Natural killer cell treated with Interleukin-12 subunit alpha and Interleukin-12 subunit beta and Interleukin-15 and Interleukin-18, amount 100 ng/mL, for 72 hours (primary cell): ENCODE measurements at regions not wholly inside any gene's neighbourhood (a gene's known extent, or its start where the extent isn't known, plus 50 kb on each side); places are given as distances from the start of the nearest gene placed in this dataset.
"Not testable (repeated sequence)": the region's sequence is repeated elsewhere in the genome, so short reads cannot be mapped to it uniquely, and the experiment has no call there.

ENCODE experiments used
- ATAC-seq, 2 donors: fragments of 150-1000 bp; cut with Tn5 transposase in 1 of 2; sonication (Bioruptor Pico), chemical (Tn5 transposase) in 1 of 2; 2 replicates each; pipeline ENCODE4 v1.10.0; 2021
- DNase-seq: peaks from one replicate; pipeline ENCODE4 v3.0.0; 2022; ENCODE audit warnings: low spot score
- H3K27ac Mint-ChIP-seq, 2 donors: 1 replicate in 1 of 2; 2 replicates in 1 of 2; pipeline ENCODE4 v1.8.0; 2022; ENCODE audit warnings: mixed read lengths in 2 of 2, mild to moderate bottlenecking in 1 of 2, moderate library complexity in 1 of 2
- H3K27me3 Mint-ChIP-seq, 2 donors: 1 replicate in 1 of 2; 2 replicates in 1 of 2; pipeline ENCODE4 v1.8.0; 2022; ENCODE audit warnings: mixed read lengths in 2 of 2
- H3K36me3 Mint-ChIP-seq: one replicate; pipeline ENCODE4 v1.8.0; 2022; ENCODE audit warnings: mixed read lengths
- H3K4me1 Mint-ChIP-seq, 2 donors: 1 replicate in 1 of 2; 2 replicates in 1 of 2; pipeline ENCODE4 v1.8.0; 2022; ENCODE audit warnings: low read depth in 2 of 2, mixed read lengths in 2 of 2, mild to moderate bottlenecking in 1 of 2
- H3K4me3 Mint-ChIP-seq: one replicate; pipeline ENCODE4 v1.8.0; 2022; ENCODE audit warnings: mixed read lengths
- H3K9me3 Mint-ChIP-seq: 2 replicates; pipeline ENCODE4 v1.8.0; 2022; ENCODE audit warnings: mixed read lengths

DNA sequence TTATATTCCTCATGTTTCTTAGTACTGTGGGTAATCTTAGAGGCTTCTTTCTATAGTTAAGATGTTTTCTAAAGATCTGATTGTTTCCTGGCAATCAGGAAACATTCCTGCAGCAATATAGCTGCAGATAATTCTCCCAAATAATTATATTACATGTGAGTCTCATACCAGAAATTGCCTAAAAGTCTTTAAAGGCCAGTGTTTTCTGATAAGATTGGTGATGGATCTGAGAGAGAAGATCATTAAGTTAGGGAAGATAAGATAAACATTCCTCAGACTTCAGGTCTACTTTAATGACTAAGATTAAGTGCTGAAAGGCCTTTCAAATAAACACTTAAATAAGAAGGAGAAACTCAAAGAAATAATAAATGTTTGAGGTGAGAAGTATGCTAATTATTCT lies 107.7 kb upstream of the DAB2 start:
- no peaks in the 10 kb centered on the region for H3K9me3 Mint-ChIP-seq
- ATAC-seq = no peak
- no peak for DNase-seq
- no peaks in the 10 kb centered on the region for H3K36me3 Mint-ChIP-seq
- peaks cover 5 to 12% of the 10 kb centered on the region in 2 donors for H3K27me3 Mint-ChIP-seq
- H3K27ac Mint-ChIP-seq = no peak overlapping the region
- no peaks in the 10 kb centered on the region for H3K4me1 Mint-ChIP-seq
- no peak overlapping the region for H3K4me3 Mint-ChIP-seq

DNA sequence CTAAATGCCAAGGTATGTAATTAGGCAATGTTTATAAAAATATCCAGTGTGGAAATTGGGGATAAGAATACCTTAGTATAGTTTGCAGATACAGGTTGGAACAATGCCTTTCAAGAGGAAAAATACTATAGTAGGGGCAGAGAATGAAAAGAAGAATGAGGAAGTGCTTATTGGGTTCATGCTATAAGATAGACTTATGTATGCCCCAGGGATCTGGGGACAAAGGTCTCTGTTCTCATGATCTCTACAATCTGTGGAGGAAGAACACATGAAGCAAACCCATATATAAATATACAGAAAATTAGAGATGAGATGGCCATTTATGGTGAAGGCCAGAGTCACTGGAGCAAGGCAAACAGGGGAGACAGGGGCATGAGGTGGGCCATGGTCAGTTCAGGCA lies 106.5 kb upstream of the DAB2 start:
- no peaks in the 10 kb centered on the region for H3K9me3 Mint-ChIP-seq
- no peak overlapping the region for H3K27ac Mint-ChIP-seq
- ATAC-seq = no peak
- H3K4me3 Mint-ChIP-seq = no peak overlapping the region
- peaks cover 0 to 3% of the 10 kb centered on the region in 2 donors for H3K4me1 Mint-ChIP-seq
- H3K27me3 Mint-ChIP-seq = peaks cover 0 to 12% of the 10 kb centered on the region in 2 donors
- H3K36me3 Mint-ChIP-seq = no peaks in the 10 kb centered on the region
- DNase-seq = no peak

DNA sequence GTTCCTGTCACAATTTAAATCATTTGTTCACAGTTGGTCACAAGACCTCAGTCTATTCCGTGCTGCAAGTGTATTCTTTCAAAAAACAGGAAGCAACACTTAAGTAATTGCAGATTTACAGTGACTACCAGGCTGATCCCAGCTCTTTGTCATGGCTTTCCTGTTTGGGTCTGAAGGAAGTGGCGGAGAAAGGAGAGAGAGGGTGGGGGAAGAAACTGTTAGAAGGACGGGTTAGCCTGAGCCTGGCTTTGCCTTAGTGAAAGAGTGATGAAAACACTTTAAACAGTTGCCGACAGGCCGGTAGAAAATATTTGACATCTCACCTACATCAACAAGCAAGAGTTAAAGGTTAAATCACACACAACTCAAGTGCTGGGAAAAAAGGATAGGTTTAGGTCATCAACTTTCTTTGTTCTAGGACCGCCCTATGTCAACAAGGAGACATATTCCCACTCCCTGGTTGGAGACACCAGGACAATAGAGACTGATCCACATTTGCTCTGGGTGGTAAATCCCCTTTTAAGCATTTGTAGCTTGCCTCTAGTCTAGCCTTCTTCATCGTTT lies 102.2 kb upstream of the DAB2 start:
- Mint-ChIP-seq H3K4me3 (no peak overlapping the region), H3K27me3 (peaks cover 0 to 19% of the 10 kb centered on the region in 2 donors), H3K36me3 (no peaks in the 10 kb centered on the region), H3K9me3 (no peaks in the 10 kb centered on the region), H3K27ac (no peak overlapping the region), H3K4me1 (peaks cover 0 to 3% of the 10 kb centered on the region in 2 donors)
- DNase-seq (no peak), ATAC-seq (no peak)

DNA sequence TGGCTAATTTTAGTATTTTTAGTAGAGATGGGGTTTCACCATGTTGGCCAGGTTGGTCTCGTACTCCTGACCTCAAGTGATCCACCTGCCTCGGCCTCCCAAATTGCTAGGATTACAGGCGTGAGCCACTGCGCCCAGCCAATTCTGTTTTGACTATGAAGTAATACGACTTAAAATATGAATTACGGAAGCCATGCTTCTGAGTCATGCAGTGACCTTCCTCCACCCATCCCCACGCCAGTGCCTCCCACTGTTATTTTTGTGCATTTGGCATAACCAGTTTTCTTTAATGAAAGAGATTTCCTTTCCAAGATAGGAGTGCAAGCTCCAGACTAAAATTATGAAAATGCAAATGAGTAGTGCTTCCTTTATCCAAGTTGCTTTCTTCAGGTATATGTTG lies 101.0 kb upstream of the DAB2 start:
- H3K4me3 Mint-ChIP-seq, H3K9me3 Mint-ChIP-seq, DNase-seq, H3K27ac Mint-ChIP-seq, ATAC-seq, H3K36me3 Mint-ChIP-seq, H3K4me1 Mint-ChIP-seq: not testable (repeated sequence)
- peaks cover 0 to 12% of the 10 kb centered on the region in 2 donors for H3K27me3 Mint-ChIP-seq

DNA sequence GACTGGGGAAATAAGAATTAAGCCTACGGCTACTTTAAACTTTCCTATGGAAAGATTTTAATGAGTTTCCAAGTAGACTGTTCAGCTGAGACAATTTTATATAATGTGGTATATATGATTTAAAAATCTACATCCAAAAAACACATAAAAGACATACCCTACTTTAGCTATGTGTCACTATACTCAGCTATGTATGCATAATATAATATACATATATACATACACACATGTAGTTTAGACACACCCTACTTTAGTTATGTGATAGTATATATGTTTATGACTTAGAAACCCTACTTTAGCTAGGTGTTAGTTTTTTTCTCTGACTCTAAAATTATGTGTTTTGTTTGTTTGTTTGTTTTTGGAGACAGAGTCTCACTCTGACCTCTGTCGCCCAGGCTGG lies 100.5 kb upstream of the DAB2 start:
- ATAC-seq (no peak), DNase-seq (no peak)
- H3K36me3 Mint-ChIP-seq = no peaks in the 10 kb centered on the region
- peaks cover 0 to 7% of the 10 kb centered on the region in 2 donors for H3K27me3 Mint-ChIP-seq
- no peaks in the 10 kb centered on the region for H3K9me3 Mint-ChIP-seq
- H3K4me1 Mint-ChIP-seq = peaks cover 0 to 3% of the 10 kb centered on the region in 2 donors
- no peak overlapping the region for H3K27ac Mint-ChIP-seq
- H3K4me3 Mint-ChIP-seq = no peak overlapping the region

DNA sequence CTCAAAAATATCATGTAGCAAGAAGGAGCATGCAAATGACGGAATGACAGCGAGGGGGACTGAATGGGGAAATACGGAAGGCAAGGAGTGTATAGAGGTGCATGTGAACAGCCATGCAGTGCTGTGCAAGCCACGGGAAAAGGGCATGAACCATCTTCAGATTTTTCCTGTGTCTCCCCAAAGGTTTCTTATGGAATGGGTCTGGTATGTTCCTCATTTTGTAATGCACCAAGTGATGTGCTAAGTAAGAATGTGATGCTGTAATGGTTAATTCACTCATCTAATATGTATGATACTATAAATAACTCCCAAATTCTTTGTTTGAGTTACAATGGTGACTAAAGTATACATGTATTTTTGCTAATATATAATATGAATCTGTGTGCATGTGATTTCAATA lies 99.0 kb upstream of the DAB2 start:
- no peak overlapping the region for H3K4me3 Mint-ChIP-seq
- peaks cover 0 to 3% of the 10 kb centered on the region in 2 donors for H3K4me1 Mint-ChIP-seq
- no peak for ATAC-seq
- no peak overlapping the region for H3K27ac Mint-ChIP-seq
- no peaks in the 10 kb centered on the region for H3K9me3 Mint-ChIP-seq
- no peak for DNase-seq
- no peaks in the 10 kb centered on the region for H3K36me3 Mint-ChIP-seq
- H3K27me3 Mint-ChIP-seq = peaks cover 0 to 7% of the 10 kb centered on the region in 2 donors

DNA sequence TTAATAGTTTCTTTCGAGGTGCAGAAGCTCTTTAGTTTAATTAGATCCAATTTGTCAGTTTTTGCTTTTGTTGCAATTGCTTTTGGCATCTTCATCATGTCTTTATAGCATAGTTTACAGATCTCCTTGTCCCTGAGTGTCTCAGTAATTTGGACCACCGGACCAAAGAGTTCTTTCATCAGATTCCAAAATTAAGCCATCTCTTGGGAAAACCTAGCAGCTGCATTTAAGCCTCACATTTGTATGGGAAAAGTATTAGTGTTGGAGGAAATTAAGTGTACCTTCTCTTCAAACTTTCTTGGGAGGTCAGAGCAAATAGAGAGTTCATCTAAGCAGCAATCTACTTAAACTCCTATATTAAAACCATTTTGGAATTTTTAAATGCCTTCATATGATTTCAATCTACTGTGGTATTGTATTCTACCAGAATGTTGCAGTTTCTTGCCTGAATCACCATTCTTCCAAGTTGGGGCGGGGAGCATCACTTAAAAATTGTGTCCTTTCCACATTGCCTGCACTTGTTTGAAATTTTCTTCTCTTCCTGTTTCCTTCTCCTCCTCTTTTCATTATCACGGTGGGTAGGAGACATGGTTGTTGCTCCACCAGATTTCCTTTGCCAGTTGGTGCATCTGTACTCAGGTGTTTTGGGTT lies 97.3 kb upstream of the DAB2 start:
- Mint-ChIP-seq H3K9me3 (no peaks in the 10 kb centered on the region), H3K4me3 (no peak overlapping the region), H3K27ac (no peak overlapping the region), H3K36me3 (no peaks in the 10 kb centered on the region), H3K27me3 (peaks cover 0 to 7% of the 10 kb centered on the region in 2 donors), H3K4me1 (peaks cover 0 to 3% of the 10 kb centered on the region in 2 donors)
- no peak for DNase-seq
- ATAC-seq = no peak

DNA sequence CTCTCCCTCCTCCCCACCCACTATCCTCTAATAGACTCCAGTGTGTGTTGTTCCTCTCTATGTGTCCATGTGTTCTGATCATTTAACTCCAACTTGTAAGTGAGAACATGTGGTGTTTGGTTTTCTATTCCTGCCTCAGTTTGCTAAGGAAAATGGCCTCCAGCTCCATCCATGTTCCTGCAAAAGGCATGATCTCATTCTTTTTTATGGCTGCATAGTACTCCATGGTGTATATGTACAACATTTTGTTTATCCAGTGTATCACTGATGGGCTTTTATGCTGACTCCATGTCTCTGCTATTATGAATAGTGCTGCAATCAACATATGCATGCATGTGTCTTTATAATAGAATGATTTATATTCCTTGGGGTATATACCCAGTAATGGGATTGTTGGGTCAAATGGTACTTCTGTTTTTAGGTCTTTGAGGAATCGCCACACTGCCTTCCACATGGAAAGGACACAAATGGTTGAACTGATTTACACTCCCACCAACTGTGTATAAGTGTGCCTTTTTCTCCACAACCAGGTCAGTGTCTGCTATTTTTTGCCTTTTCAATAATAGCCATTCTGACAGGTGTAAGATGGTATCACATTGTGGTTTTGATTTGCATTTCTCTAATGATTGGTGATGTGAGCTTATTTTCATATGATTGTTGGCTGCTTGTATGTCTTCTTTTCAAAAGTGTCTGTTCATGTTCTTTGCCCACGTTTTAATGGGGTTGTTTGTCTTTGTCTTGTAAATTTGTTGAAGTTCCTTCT lies 96.5 kb upstream of the DAB2 start:
- ATAC-seq (no peak), DNase-seq (no peak)
- H3K27ac Mint-ChIP-seq = no peak overlapping the region
- H3K27me3 Mint-ChIP-seq = peaks cover 0 to 7% of the 10 kb centered on the region in 2 donors
- no peaks in the 10 kb centered on the region for H3K4me1 Mint-ChIP-seq
- H3K9me3 Mint-ChIP-seq = no peaks in the 10 kb centered on the region
- H3K36me3 Mint-ChIP-seq = no peaks in the 10 kb centered on the region
- no peak overlapping the region for H3K4me3 Mint-ChIP-seq

DNA sequence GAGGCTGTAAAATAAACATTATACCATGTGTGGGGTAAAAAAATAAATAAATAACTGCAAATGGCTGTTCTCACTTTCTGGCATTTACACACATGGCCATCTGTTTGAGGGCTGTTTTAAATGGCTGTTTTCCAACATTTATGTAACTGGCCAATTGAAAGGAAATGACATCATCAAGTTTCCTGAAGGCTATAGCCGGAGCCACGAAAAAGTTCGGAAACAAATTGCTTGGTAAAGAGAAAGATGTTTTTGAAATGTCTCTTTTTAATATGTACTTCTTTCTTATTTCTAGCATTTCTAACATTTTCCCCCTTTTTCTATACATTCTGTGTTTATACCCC lies 95.4 kb upstream of the DAB2 start:
- Mint-ChIP-seq H3K36me3 (no peaks in the 10 kb centered on the region), H3K9me3 (no peaks in the 10 kb centered on the region), H3K4me3 (no peak overlapping the region), H3K4me1 (no peaks in the 10 kb centered on the region), H3K27ac (no peak overlapping the region), H3K27me3 (peaks cover 0 to 7% of the 10 kb centered on the region in 2 donors)
- ATAC-seq = no peak
- no peak for DNase-seq

DNA sequence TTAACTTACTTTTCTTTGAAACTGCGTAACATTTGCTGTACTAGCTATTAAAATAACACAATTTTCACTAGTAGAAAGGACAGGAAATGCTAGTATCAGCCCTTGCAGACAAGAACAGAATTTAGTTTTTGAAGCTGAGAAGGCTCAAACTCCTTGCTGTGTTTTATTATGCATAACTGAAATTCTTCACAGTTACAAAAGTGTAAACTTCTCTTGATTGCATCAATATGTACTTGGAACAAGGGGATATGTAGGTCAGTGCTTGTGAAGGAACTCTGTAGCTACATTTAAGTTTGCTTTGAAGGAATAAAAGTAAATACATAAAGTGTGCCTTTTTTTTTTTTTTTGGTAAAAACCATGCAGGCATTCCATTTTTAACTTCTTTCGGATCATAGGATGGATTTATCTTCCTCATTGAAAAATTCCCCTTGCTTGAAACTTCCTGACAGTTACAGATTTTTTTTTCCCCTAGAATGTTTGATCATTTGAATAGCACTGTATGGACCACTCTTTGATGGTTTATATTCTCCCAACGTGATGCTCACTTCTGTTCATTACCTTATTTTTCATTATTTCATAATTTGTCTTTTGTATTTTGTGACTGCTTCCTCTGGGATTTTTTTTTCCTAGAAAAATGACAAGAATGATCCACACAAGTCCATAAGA lies 94.9 kb upstream of the DAB2 start:
- DNase-seq (no peak), ATAC-seq (no peak)
- Mint-ChIP-seq H3K4me1 (no peaks in the 10 kb centered on the region), H3K27me3 (peaks cover 0 to 7% of the 10 kb centered on the region in 2 donors), H3K9me3 (no peaks in the 10 kb centered on the region), H3K36me3 (no peaks in the 10 kb centered on the region), H3K27ac (no peak overlapping the region), H3K4me3 (no peak overlapping the region)

DNA sequence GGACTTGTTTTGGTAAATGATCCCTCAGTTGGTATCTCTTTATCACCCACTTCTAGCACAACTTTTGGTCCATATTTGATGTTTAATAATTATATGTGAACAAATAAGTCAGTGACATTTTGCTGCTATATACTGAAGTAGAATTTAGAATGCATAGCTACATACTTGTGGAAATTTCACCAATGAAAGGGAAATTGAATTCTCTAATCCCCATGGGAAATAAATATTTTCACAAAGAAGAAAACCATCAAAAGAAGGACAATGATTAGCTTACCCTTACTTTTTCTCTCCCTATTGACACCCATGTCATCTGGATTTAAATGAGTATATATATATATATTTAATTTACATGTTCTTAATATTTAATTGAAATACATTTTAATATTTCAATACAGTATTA lies 94.3 kb upstream of the DAB2 start:
- no peak overlapping the region for H3K4me3 Mint-ChIP-seq
- peaks cover 0 to 7% of the 10 kb centered on the region in 2 donors for H3K27me3 Mint-ChIP-seq
- no peak for ATAC-seq
- DNase-seq = no peak
- H3K9me3 Mint-ChIP-seq = no peaks in the 10 kb centered on the region
- H3K4me1 Mint-ChIP-seq = no peaks in the 10 kb centered on the region
- H3K27ac Mint-ChIP-seq = no peak overlapping the region
- H3K36me3 Mint-ChIP-seq = no peaks in the 10 kb centered on the region

DNA sequence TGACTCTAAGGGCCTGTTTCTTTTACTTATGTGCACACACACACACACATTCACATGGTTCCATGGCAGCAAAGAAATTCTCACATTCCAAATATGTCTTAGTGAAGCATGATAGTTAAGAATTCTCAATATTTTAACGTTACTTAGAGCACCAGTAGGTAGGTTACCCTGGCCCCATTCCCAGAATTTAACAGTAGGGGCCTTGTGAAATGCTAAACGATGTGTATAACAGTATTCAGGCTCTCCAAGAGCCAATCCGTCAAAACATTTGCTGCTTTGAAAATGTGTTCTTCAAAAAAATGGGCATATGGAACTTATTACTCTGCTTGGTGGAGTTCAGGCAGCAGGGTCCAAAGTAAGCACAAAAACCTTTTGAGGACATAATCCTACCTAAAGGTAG lies 93.7 kb upstream of the DAB2 start:
- no peaks in the 10 kb centered on the region for H3K4me1 Mint-ChIP-seq
- no peak for ATAC-seq

DNA sequence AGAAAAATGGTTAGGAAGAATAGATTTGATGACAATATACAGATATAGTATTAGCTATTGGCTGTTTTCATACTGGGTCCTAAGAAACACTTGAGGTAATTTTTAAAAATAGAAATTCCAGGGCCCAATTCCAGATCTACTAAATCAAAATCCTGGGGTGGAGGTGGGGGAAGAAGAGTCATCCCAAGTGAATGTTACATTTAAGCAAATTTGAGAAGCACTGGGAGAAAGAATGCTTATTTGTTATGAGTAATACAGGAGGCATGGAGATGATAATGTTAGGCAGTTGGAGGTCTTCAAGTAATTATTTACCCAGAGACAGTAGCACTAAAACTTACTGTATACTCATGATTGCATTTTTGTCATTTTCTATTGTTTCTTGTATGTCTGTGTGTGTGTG lies 93.0 kb upstream of the DAB2 start:
- Mint-ChIP-seq H3K4me1 (no peaks in the 10 kb centered on the region), H3K27me3 (no peaks in the 10 kb centered on the region), H3K9me3 (no peaks in the 10 kb centered on the region), H3K36me3 (no peaks in the 10 kb centered on the region), H3K27ac (no peak overlapping the region), H3K4me3 (no peak overlapping the region)
- DNase-seq = no peak
- ATAC-seq = no peak

More for the DNA sequence above, 93.7 kb upstream of the DAB2 start:
- no peak for DNase-seq
- H3K4me3 Mint-ChIP-seq = no peak overlapping the region
- no peaks in the 10 kb centered on the region for H3K36me3 Mint-ChIP-seq
- H3K9me3 Mint-ChIP-seq = no peaks in the 10 kb centered on the region
- no peak overlapping the region for H3K27ac Mint-ChIP-seq
- peaks cover 0 to 2% of the 10 kb centered on the region in 2 donors for H3K27me3 Mint-ChIP-seq

DNA sequence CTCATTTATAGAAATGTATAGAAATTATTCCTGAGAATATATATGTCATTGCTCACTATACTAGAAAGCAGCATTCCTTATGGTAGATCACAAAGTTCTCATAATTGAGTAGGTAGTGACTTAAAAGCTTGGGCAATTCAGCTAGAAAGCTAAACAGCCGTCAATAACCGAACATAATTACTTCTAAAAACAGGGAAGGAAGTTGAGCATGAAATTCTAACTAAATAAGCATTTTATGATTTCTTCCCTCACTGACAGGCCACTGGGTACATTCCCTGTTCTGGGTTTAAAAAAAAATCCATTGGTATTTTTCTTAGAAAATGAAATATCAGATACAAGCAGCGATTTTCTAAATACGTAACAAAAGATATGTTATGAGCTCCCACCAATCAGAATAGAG lies 91.1 kb upstream of the DAB2 start:
- ATAC-seq (no peak), DNase-seq (no peak)
- no peaks in the 10 kb centered on the region for H3K9me3 Mint-ChIP-seq
- H3K27me3 Mint-ChIP-seq = no peaks in the 10 kb centered on the region
- H3K4me3 Mint-ChIP-seq = no peak overlapping the region
- no peaks in the 10 kb centered on the region for H3K36me3 Mint-ChIP-seq
- H3K27ac Mint-ChIP-seq = no peak overlapping the region
- H3K4me1 Mint-ChIP-seq = no peaks in the 10 kb centered on the region
